Stimulated activated CD4-positive, alpha-beta T cell treated with anti-CD3 and anti-CD28 coated beads, TNF-alpha, amount 100 ng/mL, for 48 hours (primary cell): ENCODE measurements at regions not wholly inside any gene's neighbourhood (a gene's known extent, or its start where the extent isn't known, plus 50 kb on each side); places are given as distances from the start of the nearest gene placed in this dataset.
A peak's percentile ranks its signal among the peaks of the same experiment; 100 is the strongest.
"Not testable (repeated sequence)": the region's sequence is repeated elsewhere in the genome, so short reads cannot be mapped to it uniquely, and the experiment has no call there.

Source experiments
- DNase-seq, 3 donors: peaks; one replicate each; pipeline ENCODE4 v3.0.0-alpha.2; 2020; ENCODE audit warnings: low read depth in 3 of 3

GRCh38 chr1:94362466-94363058 lies 55.6 kb upstream of the ABCD3 start:
- DNase-seq, result no peak

GRCh38 chr1:94358630-94359599 lies 59.3 kb upstream of the ABCD3 start:
- DNase-seq, result no peak

GRCh38 chr1:94357661-94358060 lies 60.5 kb upstream of the ABCD3 start:
- DNase-seq, result no peak

GRCh38 chr1:94355485-94355980 lies 62.7 kb upstream of the ABCD3 start:
- DNase-seq, result no peak

GRCh38 chr1:94351481-94351880 lies 66.7 kb upstream of the ABCD3 start:
- no peak for DNase-seq

GRCh38 chr1:94350350-94350924 lies 67.8 kb upstream of the ABCD3 start:
- no peak for DNase-seq

- DNase-seq, result no peak
These were observed 68.3 kb upstream of the ABCD3 start for GRCh38 chr1:94349853-94350252.

GRCh38 chr1:94348386-94348785 lies 69.8 kb upstream of the ABCD3 start:
- DNase-seq, result not testable (repeated sequence)

- DNase-seq, result no peak
These were observed 73.0 kb upstream of the ABCD3 start for GRCh38 chr1:94345148-94345721.

- no peak for DNase-seq
These were observed 75.8 kb upstream of the ABCD3 start for GRCh38 chr1:94342416-94342815.

- no peak for DNase-seq
These were observed 78.8 kb upstream of the ABCD3 start for GRCh38 chr1:94339206-94339927.

- DNase-seq, result no peak
These were observed 81.2 kb upstream of the ABCD3 start for GRCh38 chr1:94336991-94337390.

GRCh38 chr1:94335950-94336349 lies 82.2 kb upstream of the ABCD3 start:
- no peak for DNase-seq

GRCh38 chr1:94335447-94335846 lies 82.7 kb upstream of the ABCD3 start:
- no peak for DNase-seq

- no peak for DNase-seq
These were observed 83.4 kb upstream of the ABCD3 start for GRCh38 chr1:94334764-94335163.

GRCh38 chr1:94332952-94333351 lies 85.2 kb upstream of the ABCD3 start:
- no peak for DNase-seq

GRCh38 chr1:94332516-94332915 lies 85.7 kb upstream of the ABCD3 start:
- DNase-seq, result no peak

- no peak for DNase-seq
These were observed 88.2 kb upstream of the ABCD3 start for GRCh38 chr1:94329986-94330385.

GRCh38 chr1:94329276-94329675 lies 88.9 kb upstream of the ABCD3 start:
- DNase-seq, result no peak

GRCh38 chr1:94327001-94327690 lies 89.8 kb upstream of the ARHGAP29 start:
- peak in 1 of 3 donors; percentile 18 for DNase-seq

GRCh38 chr1:94326329-94326728 lies 88.9 kb upstream of the ARHGAP29 start:
- DNase-seq, result no peak
